ENCODE measurements at regions not wholly inside any gene's neighbourhood (a gene's known extent, or its start where the extent isn't known, plus 50 kb on each side); places are given as distances from the start of the nearest gene placed in this dataset.

GRCh38 chr7:35386082-35386815 is 132.3 kb upstream of the TBX20 start:
- Histone ChIP-seq H3K9me2 (ENCODE audit: low read depth, low read length) (no peaks in the 10 kb centered on the region), H3F3A (ENCODE audit: insufficient read depth, low read length) (no peaks in the 10 kb centered on the region), H3K27me3 (ENCODE audit: insufficient read depth, low read length) (no peaks in the 10 kb centered on the region)

GRCh38 chr7:35384761-35385700 is 131.1 kb upstream of the TBX20 start:
- H4K20me1 ChIP-seq (ENCODE audit: insufficient read depth, low read length), result no peaks in the 10 kb centered on the region
- TF ChIP-seq EZH2 (IDR thresholded peaks at IDR 0.05; ENCODE audit: borderline replicate concordance, low read length), result no peak
- no peak for TF ChIP-seq CTCF (IDR thresholded peaks at IDR 0.05; ENCODE audit: low read length)
- H3K9me3 ChIP-seq (ENCODE audit: low read length), result no peaks in the 10 kb centered on the region
- H3K4me2 ChIP-seq (ENCODE audit: low read length), result no peak overlapping the region
- H3K9me2 ChIP-seq (ENCODE audit: low read depth, low read length), result no peaks in the 10 kb centered on the region
- H2AFZ ChIP-seq (ENCODE audit: low read length), result no peak overlapping the region
- H3K79me2 ChIP-seq (ENCODE audit: insufficient read depth, low read length), result no peaks in the 10 kb centered on the region
- H3K27ac ChIP-seq (ENCODE audit: low read depth, low read length, poor library complexity, severe bottlenecking), result no peak overlapping the region
- H3K4me3 ChIP-seq (ENCODE audit: low read depth, low read length, poor library complexity, severe bottlenecking), result no peak overlapping the region
- H3K9ac ChIP-seq (ENCODE audit: low read length), result no peak overlapping the region
- no peaks in the 10 kb centered on the region for H3K36me3 ChIP-seq (ENCODE audit: insufficient read depth, low read length)
- no peaks in the 10 kb centered on the region for H3K27me3 ChIP-seq (ENCODE audit: insufficient read depth, low read length)
- H3K4me1 ChIP-seq (ENCODE audit: insufficient read depth, low read length, severe bottlenecking), result no peaks in the 10 kb centered on the region
- no peaks in the 10 kb centered on the region for H3F3A ChIP-seq (ENCODE audit: insufficient read depth, low read length)

More at GRCh38 chr7:35386082-35386815, 132.3 kb upstream of the TBX20 start:
- TF ChIP-seq EZH2 (IDR thresholded peaks at IDR 0.05; ENCODE audit: borderline replicate concordance, low read length) (no peak), CTCF (IDR thresholded peaks at IDR 0.05; ENCODE audit: low read length) (no peak)
- Histone ChIP-seq H3K36me3 (ENCODE audit: insufficient read depth, low read length) (no peaks in the 10 kb centered on the region), H3K79me2 (ENCODE audit: insufficient read depth, low read length) (no peaks in the 10 kb centered on the region), H2AFZ (ENCODE audit: low read length) (no peak overlapping the region), H3K9ac (ENCODE audit: low read length) (no peak overlapping the region), H3K4me1 (ENCODE audit: insufficient read depth, low read length, severe bottlenecking) (no peaks in the 10 kb centered on the region), H4K20me1 (ENCODE audit: insufficient read depth, low read length) (no peaks in the 10 kb centered on the region), H3K9me3 (ENCODE audit: low read length) (no peaks in the 10 kb centered on the region), H3K27ac (ENCODE audit: low read depth, low read length, poor library complexity, severe bottlenecking) (no peak overlapping the region), H3K4me2 (ENCODE audit: low read length) (no peak overlapping the region), H3K4me3 (ENCODE audit: low read depth, low read length, poor library complexity, severe bottlenecking) (no peak overlapping the region)

GRCh38 chr7:35380739-35381224 is 126.9 kb upstream of the TBX20 start:
- Histone ChIP-seq H4K20me1 (ENCODE audit: insufficient read depth, low read length) (no peaks in the 10 kb centered on the region), H3K9me2 (ENCODE audit: low read depth, low read length) (no peaks in the 10 kb centered on the region), H3K36me3 (ENCODE audit: insufficient read depth, low read length) (no peaks in the 10 kb centered on the region), H3K4me2 (ENCODE audit: low read length) (no peak overlapping the region), H3K9me3 (ENCODE audit: low read length) (no peaks in the 10 kb centered on the region), H3K4me1 (ENCODE audit: insufficient read depth, low read length, severe bottlenecking) (no peaks in the 10 kb centered on the region), H3K79me2 (ENCODE audit: insufficient read depth, low read length) (no peaks in the 10 kb centered on the region), H3K4me3 (ENCODE audit: low read depth, low read length, poor library complexity, severe bottlenecking) (no peak overlapping the region), H3K9ac (ENCODE audit: low read length) (no peak overlapping the region), H3K27me3 (ENCODE audit: insufficient read depth, low read length) (no peaks in the 10 kb centered on the region), H3F3A (ENCODE audit: insufficient read depth, low read length) (no peaks in the 10 kb centered on the region), H2AFZ (ENCODE audit: low read length) (no peak overlapping the region), H3K27ac (ENCODE audit: low read depth, low read length, poor library complexity, severe bottlenecking) (no peak overlapping the region)
- TF ChIP-seq EZH2 (IDR thresholded peaks at IDR 0.05; ENCODE audit: borderline replicate concordance, low read length), result no peak

Measured in OCI-LY1 (cell line).